Osteoblast (primary cell): ENCODE measurements at regions not wholly inside any gene's neighbourhood (a gene's known extent, or its start where the extent isn't known, plus 50 kb on each side); places are given as distances from the start of the nearest gene placed in this dataset.

Experiments
- DNase-seq: peaks from one replicate; pipeline ENCODE4 v3.0.0; 2011; ENCODE audit warnings: low spot score, mixed read lengths; ENCODE audit not compliant: insufficient read length; ENCODE audit errors: missing footprints
- H2AFZ ChIP-seq: 2 replicates; pipeline ENCODE4 v1.6.0; 2011; ENCODE audit warnings: mild to moderate bottlenecking, low read length
- H3K27ac ChIP-seq: 2 replicates; pipeline ENCODE4 v1.5.1; 2011; ENCODE audit warnings: mild to moderate bottlenecking, low read depth, low read length, moderate library complexity
- H3K27me3 ChIP-seq: 2 replicates; pipeline ENCODE4 v1.6.0; 2012; ENCODE audit warnings: mild to moderate bottlenecking, control low read depth, inconsistent platforms, low read length, moderate library complexity; ENCODE audit not compliant: insufficient read depth
- H3K36me3 ChIP-seq: 2 replicates; pipeline ENCODE4 v1.5.1; 2011; ENCODE audit warnings: mild to moderate bottlenecking, low read length, control low read depth, moderate library complexity; ENCODE audit not compliant: insufficient read depth
- H3K4me1 ChIP-seq: 2 replicates; pipeline ENCODE4 v1.5.1; 2011; ENCODE audit warnings: mild to moderate bottlenecking, low read length, control low read depth, moderate library complexity; ENCODE audit not compliant: insufficient read depth
- H3K4me2 ChIP-seq: 2 replicates; pipeline ENCODE4 v1.6.0; 2011; ENCODE audit warnings: mild to moderate bottlenecking, low read length; ENCODE audit not compliant: insufficient read depth
- H3K4me3 ChIP-seq: fragments of 200-600 bp; sonication (generic); 3 replicates; pipeline ENCODE4 v1.5.1; 2012; ENCODE audit warnings: mild to moderate bottlenecking, low read length, inconsistent platforms; ENCODE audit not compliant: insufficient read depth
- H3K79me2 ChIP-seq: 2 replicates; pipeline ENCODE4 v1.6.0; 2012; ENCODE audit warnings: mild to moderate bottlenecking, low read length, control low read depth, inconsistent platforms; ENCODE audit not compliant: insufficient read depth
- H3K9me3 ChIP-seq: 2 replicates; pipeline ENCODE4 v1.5.1; 2011; ENCODE audit warnings: low read depth, low read length, control low read depth
- H4K20me1 ChIP-seq: 2 replicates; pipeline ENCODE4 v1.6.0; 2012; ENCODE audit warnings: mild to moderate bottlenecking, low read length, control low read depth; ENCODE audit not compliant: insufficient read depth
- CTCF ChIP-seq: IDR thresholded peaks from 2 replicates; pipeline ENCODE4 v1.5.1; 2011; ENCODE audit warnings: mild to moderate bottlenecking, low read depth, low read length, moderate library complexity; ENCODE audit errors: extremely low read depth

- Histone ChIP-seq H3K4me3 (no peak overlapping the region), H3K4me2 (no peak overlapping the region), H4K20me1 (no peaks in the 10 kb centered on the region), H3K79me2 (no peaks in the 10 kb centered on the region), H3K27me3 (no peaks in the 10 kb centered on the region), H3K27ac (no peak overlapping the region), H3K9me3 (no peaks in the 10 kb centered on the region), H2AFZ (no peak overlapping the region), H3K4me1 (peaks cover 6% of the 10 kb centered on the region), H3K36me3 (no peaks in the 10 kb centered on the region)
- no peak for TF ChIP-seq CTCF
- no peak for DNase-seq
Observed at GRCh38 chr10:88106366-88106765, 242.9 kb downstream of the PTEN start.

- no peak for DNase-seq
- no peaks in the 10 kb centered on the region for H4K20me1 ChIP-seq
- TF ChIP-seq CTCF, result no peak
- peaks cover 6% of the 10 kb centered on the region for H3K4me1 ChIP-seq
- H3K27ac ChIP-seq, result no peak overlapping the region
- H3K27me3 ChIP-seq, result no peaks in the 10 kb centered on the region
- H3K36me3 ChIP-seq, result no peaks in the 10 kb centered on the region
- no peak overlapping the region for H3K4me2 ChIP-seq
- no peak overlapping the region for H3K4me3 ChIP-seq
- H2AFZ ChIP-seq, result no peak overlapping the region
- H3K9me3 ChIP-seq, result no peaks in the 10 kb centered on the region
- H3K79me2 ChIP-seq, result no peaks in the 10 kb centered on the region
Observed at GRCh38 chr10:88107296-88108097, 244.1 kb downstream of the PTEN start.

GRCh38 chr10:88108115-88108610, 244.7 kb downstream of the PTEN start:
- DNase-seq, result no peak
- Histone ChIP-seq H3K4me3 (no peak overlapping the region), H2AFZ (no peak overlapping the region), H3K79me2 (no peaks in the 10 kb centered on the region), H3K4me2 (no peak overlapping the region), H3K9me3 (no peaks in the 10 kb centered on the region), H3K27me3 (no peaks in the 10 kb centered on the region), H3K36me3 (no peaks in the 10 kb centered on the region), H3K4me1 (peaks cover 8% of the 10 kb centered on the region), H4K20me1 (no peaks in the 10 kb centered on the region), H3K27ac (no peak overlapping the region)
- no peak for TF ChIP-seq CTCF

- Histone ChIP-seq H3K79me2 (no peaks in the 10 kb centered on the region), H3K4me1 (peaks cover 13% of the 10 kb centered on the region), H4K20me1 (no peaks in the 10 kb centered on the region), H3K9me3 (no peaks in the 10 kb centered on the region), H3K27me3 (no peaks in the 10 kb centered on the region), H2AFZ (peak overlapping the region; percentile 3), H3K4me2 (peak overlapping the region; percentile 12), H3K36me3 (no peaks in the 10 kb centered on the region), H3K27ac (no peak overlapping the region), H3K4me3 (no peak overlapping the region)
- DNase-seq, result no peak
- TF ChIP-seq CTCF, result no peak
Observed at GRCh38 chr10:88110355-88110754, 246.9 kb downstream of the PTEN start.
